ENCODE measurements at regions not wholly inside any gene's neighbourhood (a gene's known extent, or its start where the extent isn't known, plus 50 kb on each side); places are given as distances from the start of the nearest gene placed in this dataset.

DNA sequence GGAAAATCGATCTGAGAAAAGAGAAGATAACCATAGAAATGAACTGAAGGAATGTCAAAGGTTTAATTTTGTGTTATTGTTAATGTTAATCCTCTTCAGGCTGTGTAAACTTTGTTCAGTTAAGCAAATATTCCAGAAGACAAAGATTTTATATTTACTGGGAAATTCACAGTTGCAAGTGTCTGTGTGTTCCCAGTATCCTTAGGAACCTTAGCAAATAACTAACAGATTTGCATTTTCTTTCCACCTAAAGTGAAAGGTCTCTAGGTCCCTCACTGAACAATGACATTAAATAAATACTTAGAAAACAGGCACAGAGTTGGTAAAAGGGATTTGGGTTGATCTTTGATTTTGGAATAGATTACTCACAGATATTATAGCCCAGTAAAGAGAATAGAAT lies 324.7 kb downstream of the C4orf33 start:
- no peaks in the 10 kb centered on the region for H3K4me1 ChIP-seq (ENCODE audit: control insufficient read depth, insufficient read depth, low read length)
- H3K9ac ChIP-seq (ENCODE audit: low read length), result no peak overlapping the region
- no peak overlapping the region for H3K4me3 ChIP-seq (ENCODE audit: low read length)
- no peaks in the 10 kb centered on the region for H3K36me3 ChIP-seq (ENCODE audit: control insufficient read depth, insufficient read depth, low read length, severe bottlenecking)
- no peaks in the 10 kb centered on the region for H3K27me3 ChIP-seq (replicated peaks; ENCODE audit: control insufficient read depth, insufficient read depth, low read length)
- DNase-seq (ENCODE audit: low read depth), result no peak
- H3K9me3 ChIP-seq (ENCODE audit: control insufficient read depth, low read length), result no peaks in the 10 kb centered on the region

- Histone ChIP-seq H3K4me1 (ENCODE audit: control insufficient read depth, insufficient read depth, low read length) (no peaks in the 10 kb centered on the region), H3K9me3 (ENCODE audit: control insufficient read depth, low read length) (no peaks in the 10 kb centered on the region), H3K4me3 (ENCODE audit: low read length) (no peak overlapping the region), H3K36me3 (ENCODE audit: control insufficient read depth, insufficient read depth, low read length, severe bottlenecking) (no peaks in the 10 kb centered on the region), H3K9ac (ENCODE audit: low read length) (no peak overlapping the region), H3K27me3 (replicated peaks; ENCODE audit: control insufficient read depth, insufficient read depth, low read length) (no peaks in the 10 kb centered on the region)
- DNase-seq (ENCODE audit: low read depth), result no peak
Observed at GRCh38 chr4:129422277-129422676, 326.3 kb downstream of the C4orf33 start.

- no peak overlapping the region for H3K9ac ChIP-seq (ENCODE audit: low read length)
- H3K4me1 ChIP-seq (ENCODE audit: control insufficient read depth, insufficient read depth, low read length), result peaks cover 10% of the 10 kb centered on the region
- no peaks in the 10 kb centered on the region for H3K36me3 ChIP-seq (ENCODE audit: control insufficient read depth, insufficient read depth, low read length, severe bottlenecking)
- no peak overlapping the region for H3K4me3 ChIP-seq (ENCODE audit: low read length)
- DNase-seq (ENCODE audit: low read depth), result no peak
- no peaks in the 10 kb centered on the region for H3K27me3 ChIP-seq (replicated peaks; ENCODE audit: control insufficient read depth, insufficient read depth, low read length)
- no peaks in the 10 kb centered on the region for H3K9me3 ChIP-seq (ENCODE audit: control insufficient read depth, low read length)
Observed at GRCh38 chr4:129428454-129428853, 332.5 kb downstream of the C4orf33 start.

- Histone ChIP-seq H3K9ac (ENCODE audit: low read length) (no peak overlapping the region), H3K27me3 (replicated peaks; ENCODE audit: control insufficient read depth, insufficient read depth, low read length) (no peaks in the 10 kb centered on the region), H3K4me3 (ENCODE audit: low read length) (peak overlapping the region; percentile 16)
Observed at GRCh38 chr4:129429581-129430320, 333.8 kb downstream of the C4orf33 start.

GRCh38 chr4:129437347-129437746 lies 341.4 kb downstream of the C4orf33 start:
- Histone ChIP-seq H3K9me3 (ENCODE audit: control insufficient read depth, low read length) (no peaks in the 10 kb centered on the region), H3K4me3 (ENCODE audit: low read length) (no peak overlapping the region), H3K27me3 (replicated peaks; ENCODE audit: control insufficient read depth, insufficient read depth, low read length) (no peaks in the 10 kb centered on the region), H3K4me1 (ENCODE audit: control insufficient read depth, insufficient read depth, low read length) (no peaks in the 10 kb centered on the region), H3K36me3 (ENCODE audit: control insufficient read depth, insufficient read depth, low read length, severe bottlenecking) (no peaks in the 10 kb centered on the region), H3K9ac (ENCODE audit: low read length) (no peak overlapping the region)
- DNase-seq (ENCODE audit: low read depth), result no peak

More at GRCh38 chr4:129429581-129430320, 333.8 kb downstream of the C4orf33 start:
- peak; percentile 72 for DNase-seq (ENCODE audit: low read depth)
- H3K4me1 ChIP-seq (ENCODE audit: control insufficient read depth, insufficient read depth, low read length), result peaks cover 10% of the 10 kb centered on the region
- no peaks in the 10 kb centered on the region for H3K9me3 ChIP-seq (ENCODE audit: control insufficient read depth, low read length)
- H3K36me3 ChIP-seq (ENCODE audit: control insufficient read depth, insufficient read depth, low read length, severe bottlenecking), result no peaks in the 10 kb centered on the region

- Histone ChIP-seq H3K27me3 (replicated peaks; ENCODE audit: control insufficient read depth, insufficient read depth, low read length) (no peaks in the 10 kb centered on the region), H3K4me1 (ENCODE audit: control insufficient read depth, insufficient read depth, low read length) (no peaks in the 10 kb centered on the region), H3K36me3 (ENCODE audit: control insufficient read depth, insufficient read depth, low read length, severe bottlenecking) (no peaks in the 10 kb centered on the region), H3K4me3 (ENCODE audit: low read length) (no peak overlapping the region), H3K9me3 (ENCODE audit: control insufficient read depth, low read length) (no peaks in the 10 kb centered on the region), H3K9ac (ENCODE audit: low read length) (no peak overlapping the region)
- no peak for DNase-seq (ENCODE audit: low read depth)
Observed at GRCh38 chr4:129438456-129438981, 342.6 kb downstream of the C4orf33 start.

- H3K4me1 ChIP-seq (ENCODE audit: control insufficient read depth, insufficient read depth, low read length), result no peaks in the 10 kb centered on the region
- H3K27me3 ChIP-seq (replicated peaks; ENCODE audit: control insufficient read depth, insufficient read depth, low read length), result no peaks in the 10 kb centered on the region
- peak; percentile 29 for DNase-seq (ENCODE audit: low read depth)
- H3K4me3 ChIP-seq (ENCODE audit: low read length), result no peak overlapping the region
- no peaks in the 10 kb centered on the region for H3K36me3 ChIP-seq (ENCODE audit: control insufficient read depth, insufficient read depth, low read length, severe bottlenecking)
- H3K9ac ChIP-seq (ENCODE audit: low read length), result no peak overlapping the region
- no peaks in the 10 kb centered on the region for H3K9me3 ChIP-seq (ENCODE audit: control insufficient read depth, low read length)
Observed at GRCh38 chr4:129446074-129446473, 350.1 kb downstream of the C4orf33 start.

DNA sequence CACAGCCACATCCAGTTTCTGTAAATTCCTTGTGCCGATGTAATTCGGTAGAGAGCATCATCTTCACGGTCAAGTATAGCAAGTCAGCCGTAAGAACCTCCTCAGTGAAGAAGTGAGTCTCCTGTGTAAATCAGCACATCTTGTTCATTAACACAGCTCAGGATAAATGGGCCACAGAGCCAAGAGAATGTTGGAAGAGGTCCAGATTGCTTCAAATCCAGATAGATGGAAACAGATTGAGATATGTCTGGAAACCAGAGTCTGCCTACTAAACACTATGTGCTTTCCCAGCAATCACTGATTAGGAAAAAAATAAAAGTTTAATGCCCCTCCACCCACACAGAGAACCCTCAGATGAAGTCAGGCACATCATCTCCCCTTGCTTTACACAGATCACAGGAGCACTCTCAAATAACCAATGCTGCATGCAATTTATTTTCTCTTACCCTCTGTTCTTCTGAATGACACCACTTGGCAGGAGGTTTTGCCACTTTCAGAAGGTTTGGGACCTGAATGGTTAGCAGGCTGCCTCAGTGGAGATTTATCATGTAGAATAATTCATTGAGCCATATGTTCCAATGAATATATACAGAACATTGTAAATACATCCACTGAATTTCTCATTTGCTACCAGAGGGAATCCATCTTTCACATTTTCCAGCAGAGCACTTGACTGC lies 357.7 kb downstream of the C4orf33 start:
- no peaks in the 10 kb centered on the region for H3K9me3 ChIP-seq (ENCODE audit: control insufficient read depth, low read length)
- no peak overlapping the region for H3K4me3 ChIP-seq (ENCODE audit: low read length)

GRCh38 chr4:129455482-129455881 lies 359.5 kb downstream of the C4orf33 start:
- Histone ChIP-seq H3K4me3 (ENCODE audit: low read length) (no peak overlapping the region), H3K9me3 (ENCODE audit: control insufficient read depth, low read length) (no peaks in the 10 kb centered on the region), H3K36me3 (ENCODE audit: control insufficient read depth, insufficient read depth, low read length, severe bottlenecking) (no peaks in the 10 kb centered on the region), H3K9ac (ENCODE audit: low read length) (no peak overlapping the region), H3K27me3 (replicated peaks; ENCODE audit: control insufficient read depth, insufficient read depth, low read length) (no peaks in the 10 kb centered on the region), H3K4me1 (ENCODE audit: control insufficient read depth, insufficient read depth, low read length) (peaks cover 3% of the 10 kb centered on the region)
- no peak for DNase-seq (ENCODE audit: low read depth)

More for the DNA sequence above, 357.7 kb downstream of the C4orf33 start:
- no peaks in the 10 kb centered on the region for H3K36me3 ChIP-seq (ENCODE audit: control insufficient read depth, insufficient read depth, low read length, severe bottlenecking)
- H3K9ac ChIP-seq (ENCODE audit: low read length), result no peak overlapping the region
- DNase-seq (ENCODE audit: low read depth), result no peak
- peaks cover 3% of the 10 kb centered on the region for H3K4me1 ChIP-seq (ENCODE audit: control insufficient read depth, insufficient read depth, low read length)
- no peaks in the 10 kb centered on the region for H3K27me3 ChIP-seq (replicated peaks; ENCODE audit: control insufficient read depth, insufficient read depth, low read length)

GRCh38 chr4:129468624-129469023 lies 372.7 kb downstream of the C4orf33 start:
- H3K9ac ChIP-seq (ENCODE audit: low read length), result no peak overlapping the region
- no peak overlapping the region for H3K4me3 ChIP-seq (ENCODE audit: low read length)
- no peaks in the 10 kb centered on the region for H3K36me3 ChIP-seq (ENCODE audit: control insufficient read depth, insufficient read depth, low read length, severe bottlenecking)
- H3K27me3 ChIP-seq (replicated peaks; ENCODE audit: control insufficient read depth, insufficient read depth, low read length), result no peaks in the 10 kb centered on the region
- peaks cover 3% of the 10 kb centered on the region for H3K9me3 ChIP-seq (ENCODE audit: control insufficient read depth, low read length)
- DNase-seq (ENCODE audit: low read depth), result no peak
- no peaks in the 10 kb centered on the region for H3K4me1 ChIP-seq (ENCODE audit: control insufficient read depth, insufficient read depth, low read length)

GRCh38 chr4:129474698-129475097 lies 378.7 kb downstream of the C4orf33 start:
- Histone ChIP-seq H3K27me3 (replicated peaks; ENCODE audit: control insufficient read depth, insufficient read depth, low read length) (no peaks in the 10 kb centered on the region), H3K9ac (ENCODE audit: low read length) (no peak overlapping the region), H3K36me3 (ENCODE audit: control insufficient read depth, insufficient read depth, low read length, severe bottlenecking) (no peaks in the 10 kb centered on the region), H3K4me3 (ENCODE audit: low read length) (no peak overlapping the region), H3K4me1 (ENCODE audit: control insufficient read depth, insufficient read depth, low read length) (no peaks in the 10 kb centered on the region), H3K9me3 (ENCODE audit: control insufficient read depth, low read length) (peaks cover 6% of the 10 kb centered on the region)
- no peak for DNase-seq (ENCODE audit: low read depth)

Measured in adipocyte (in vitro differentiated cells).